Islet of Langerhans (tissue), 1 donor: ENCODE measurements at regions not wholly inside any gene's neighbourhood (a gene's known extent, or its start where the extent isn't known, plus 50 kb on each side); places are given as distances from the start of the nearest gene placed in this dataset.

Experiments used
- FAIRE-seq: peaks from one replicate; lab custom pipeline; 2011; peaks lifted over from hg19 to GRCh38; lab: Jason Lieb, UNC

GRCh38 chr22:35008213-35008612 lies 57.7 kb upstream of the ISX start:
- no peak for FAIRE-seq

GRCh38 chr22:35010543-35010942 lies 55.4 kb upstream of the ISX start:
- no peak for FAIRE-seq

- no peak for FAIRE-seq
Measured at GRCh38 chr22:35014812-35015211, 51.1 kb upstream of the ISX start.
